ENCODE measurements at regions not wholly inside any gene's neighbourhood (a gene's known extent, or its start where the extent isn't known, plus 50 kb on each side); places are given as distances from the start of the nearest gene placed in this dataset.
A peak's percentile ranks its signal among the peaks of the same experiment; 100 is the strongest.
"Not testable (repeated sequence)": the region's sequence is repeated elsewhere in the genome, so short reads cannot be mapped to it uniquely, and the experiment has no call there.

DNA sequence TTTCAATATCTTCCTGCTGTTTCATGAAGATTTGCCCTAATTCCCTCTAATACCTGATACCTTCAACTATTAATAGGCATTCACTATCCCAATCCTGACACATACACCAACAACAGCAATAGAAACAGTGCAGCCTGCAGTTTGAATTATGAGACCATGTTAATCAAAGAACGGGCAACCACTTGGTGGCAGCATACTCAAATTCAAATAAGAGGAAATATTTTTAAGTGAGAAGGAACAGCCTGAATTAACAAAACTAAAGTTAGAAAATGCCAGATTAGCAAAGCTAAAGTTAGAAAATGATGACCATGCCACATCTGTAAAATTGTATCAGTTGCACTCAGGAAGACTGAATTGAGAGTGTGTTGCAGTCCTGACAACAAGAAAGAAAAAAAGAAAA, 204.9 kb downstream of the SMARCA1 start:
- TF ChIP-seq, protein P1, sequence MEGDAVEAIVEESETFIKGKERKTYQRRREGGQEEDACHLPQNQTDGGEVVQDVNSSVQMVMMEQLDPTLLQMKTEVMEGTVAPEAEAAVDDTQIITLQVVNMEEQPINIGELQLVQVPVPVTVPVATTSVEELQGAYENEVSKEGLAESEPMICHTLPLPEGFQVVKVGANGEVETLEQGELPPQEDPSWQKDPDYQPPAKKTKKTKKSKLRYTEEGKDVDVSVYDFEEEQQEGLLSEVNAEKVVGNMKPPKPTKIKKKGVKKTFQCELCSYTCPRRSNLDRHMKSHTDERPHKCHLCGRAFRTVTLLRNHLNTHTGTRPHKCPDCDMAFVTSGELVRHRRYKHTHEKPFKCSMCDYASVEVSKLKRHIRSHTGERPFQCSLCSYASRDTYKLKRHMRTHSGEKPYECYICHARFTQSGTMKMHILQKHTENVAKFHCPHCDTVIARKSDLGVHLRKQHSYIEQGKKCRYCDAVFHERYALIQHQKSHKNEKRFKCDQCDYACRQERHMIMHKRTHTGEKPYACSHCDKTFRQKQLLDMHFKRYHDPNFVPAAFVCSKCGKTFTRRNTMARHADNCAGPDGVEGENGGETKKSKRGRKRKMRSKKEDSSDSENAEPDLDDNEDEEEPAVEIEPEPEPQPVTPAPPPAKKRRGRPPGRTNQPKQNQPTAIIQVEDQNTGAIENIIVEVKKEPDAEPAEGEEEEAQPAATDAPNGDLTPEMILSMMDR (IDR thresholded peaks at IDR 0.05; ENCODE audit: insufficient read depth, low read depth, low read length, missing control alignments), result peak; percentile 38
- H3K4me3 ChIP-seq (ENCODE audit: low read length), result no peak overlapping the region
- DNase-seq (ENCODE audit: low read depth), result peak; percentile 36

- TF ChIP-seq, protein P1 (IDR thresholded peaks at IDR 0.05; ENCODE audit: insufficient read depth, low read depth, low read length, missing control alignments), result no peak
Observed at GRCh38 chrX:129316461-129316860, 206.8 kb downstream of the SMARCA1 start.

GRCh38 chrX:129310000-129310399, 213.3 kb downstream of the SMARCA1 start:
- no peak overlapping the region for H3K4me3 ChIP-seq (ENCODE audit: low read length)
- TF ChIP-seq, protein P1 (IDR thresholded peaks at IDR 0.05; ENCODE audit: insufficient read depth, low read depth, low read length, missing control alignments), result no peak
- DNase-seq (ENCODE audit: low read depth), result no peak

More at GRCh38 chrX:129316461-129316860, 206.8 kb downstream of the SMARCA1 start:
- peak; percentile 0 for DNase-seq (ENCODE audit: low read depth)
- no peak overlapping the region for H3K4me3 ChIP-seq (ENCODE audit: low read length)

GRCh38 chrX:129262912-129263311, 260.4 kb downstream of the SMARCA1 start:
- no peak overlapping the region for H3K4me3 ChIP-seq (ENCODE audit: low read length)
- DNase-seq (ENCODE audit: low read depth), result no peak
- TF ChIP-seq, protein P1 (IDR thresholded peaks at IDR 0.05; ENCODE audit: insufficient read depth, low read depth, low read length, missing control alignments), result no peak

DNA sequence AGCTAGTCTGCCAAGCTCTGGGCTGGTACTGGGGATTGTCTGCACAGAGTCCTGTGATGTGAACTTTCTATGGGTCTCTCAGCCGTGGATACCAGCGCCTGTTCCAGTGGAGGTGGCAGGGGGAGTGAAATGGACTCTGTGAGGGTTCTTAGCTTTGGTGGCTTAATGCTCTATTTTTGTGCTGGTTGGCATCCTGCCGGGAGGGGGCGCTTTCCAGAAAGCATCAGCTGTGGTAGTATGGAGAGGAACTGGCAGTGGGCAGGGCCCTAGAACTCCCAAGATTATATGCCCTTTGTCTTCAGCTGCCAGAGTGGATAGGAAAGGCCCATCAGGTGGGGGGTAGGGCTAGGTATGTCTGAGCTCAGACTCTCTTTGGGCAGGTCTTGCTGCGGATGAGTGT, 267.8 kb downstream of the SMARCA1 start:
- DNase-seq (ENCODE audit: low read depth); H3K4me3 ChIP-seq (ENCODE audit: low read length): not testable (repeated sequence)

GRCh38 chrX:129249563-129249962, 273.7 kb downstream of the SMARCA1 start:
- DNase-seq (ENCODE audit: low read depth), result no peak
- TF ChIP-seq, protein P1 (IDR thresholded peaks at IDR 0.05; ENCODE audit: insufficient read depth, low read depth, low read length, missing control alignments), result no peak

GRCh38 chrX:129247642-129248041, 275.6 kb downstream of the SMARCA1 start:
- TF ChIP-seq, protein P1 (IDR thresholded peaks at IDR 0.05; ENCODE audit: insufficient read depth, low read depth, low read length, missing control alignments), result no peak
- DNase-seq (ENCODE audit: low read depth), result no peak
- no peak overlapping the region for H3K4me3 ChIP-seq (ENCODE audit: low read length)

More at GRCh38 chrX:129249563-129249962, 273.7 kb downstream of the SMARCA1 start:
- H3K4me3 ChIP-seq (ENCODE audit: low read length), result no peak overlapping the region

All from epithelial cell of esophagus (primary cell).